Neuronal stem cell (in vitro differentiated cells): ENCODE measurements at regions not wholly inside any gene's neighbourhood (a gene's known extent, or its start where the extent isn't known, plus 50 kb on each side); places are given as distances from the start of the nearest gene placed in this dataset.

ENCODE experiments used
- DNase-seq: peaks from one replicate; pipeline ENCODE4 v3.0.0-alpha.2; 2013; ENCODE audit warnings: low spot score
- H2AFZ ChIP-seq: one replicate; pipeline ENCODE4 v1.6.1; 2013; ENCODE audit warnings: mild to moderate bottlenecking, low read length, inconsistent platforms
- H2AK5ac ChIP-seq: 2 replicates; pipeline ENCODE4 v1.6.1; 2013; ENCODE audit warnings: low read depth, mild to moderate bottlenecking, inconsistent platforms, low read length, moderate library complexity, mixed read lengths
- H2BK120ac ChIP-seq: 2 replicates; pipeline ENCODE4 v1.6.1; 2013; ENCODE audit warnings: low read depth, mild to moderate bottlenecking, inconsistent platforms, low read length, moderate library complexity, mixed read lengths
- H2BK12ac ChIP-seq: one replicate; pipeline ENCODE4 v1.6.1; 2013; ENCODE audit warnings: low read length, inconsistent platforms
- H2BK15ac ChIP-seq: 2 replicates; pipeline ENCODE4 v1.6.1; 2013; ENCODE audit warnings: mild to moderate bottlenecking, low read length, inconsistent platforms, mixed read lengths
- H2BK5ac ChIP-seq: one replicate; pipeline ENCODE4 v1.6.1; 2013; ENCODE audit warnings: inconsistent platforms, mild to moderate bottlenecking, low read length, moderate library complexity
- H3K14ac ChIP-seq: one replicate; pipeline ENCODE4 v1.6.1; 2013; ENCODE audit warnings: low read length, inconsistent platforms
- H3K18ac ChIP-seq: 2 replicates; pipeline ENCODE4 v1.6.1; 2013; ENCODE audit warnings: low read length, inconsistent platforms
- H3K23ac ChIP-seq: 2 replicates; pipeline ENCODE4 v1.6.1; 2013; ENCODE audit warnings: low read depth, mild to moderate bottlenecking, mixed read lengths, low read length, inconsistent platforms; ENCODE audit not compliant: poor library complexity
- H3K27ac ChIP-seq: replicated peaks from 3 replicates; pipeline ENCODE4 v1.5.1; 2013; ENCODE audit warnings: low read length, inconsistent platforms
- H3K27me3 ChIP-seq, 3 experiments: 2 replicates each; pipeline ENCODE4 v1.6.1; 2013; ENCODE audit warnings: low read length in 3 of 3, mild to moderate bottlenecking in 2 of 3, inconsistent platforms in 1 of 3, low read depth in 1 of 3, mixed read lengths in 1 of 3, moderate library complexity in 1 of 3; ENCODE audit not compliant: control insufficient read depth in 3 of 3, insufficient read depth in 3 of 3
- H3K36me3 ChIP-seq, 2 donors: replicated peaks in 1 of 2; 2 replicates each; pipeline ENCODE4 v1.6.1; 2013; ENCODE audit warnings: low read length in 2 of 2; ENCODE audit not compliant: control insufficient read depth in 2 of 2, insufficient read depth in 2 of 2
- H3K4ac ChIP-seq: 2 replicates; pipeline ENCODE4 v1.6.1; 2013; ENCODE audit warnings: inconsistent platforms, mild to moderate bottlenecking, low read length, moderate library complexity
- H3K4me1 ChIP-seq, 2 donors: 1 replicate in 1 of 2; 2 replicates in 1 of 2; pipeline ENCODE4 v1.6.1; 2013; ENCODE audit warnings: low read length in 2 of 2, low read depth in 1 of 2; ENCODE audit not compliant: control insufficient read depth in 2 of 2, insufficient read depth in 1 of 2
- H3K4me2 ChIP-seq: one replicate; pipeline ENCODE4 v1.6.1; 2013; ENCODE audit warnings: mild to moderate bottlenecking, low read length, inconsistent platforms; ENCODE audit not compliant: insufficient read depth, poor library complexity, severe bottlenecking
- H3K4me3 ChIP-seq, 2 donors: 2 replicates each; pipeline ENCODE4 v1.5.1; 2013; ENCODE audit warnings: low read length in 2 of 2, mild to moderate bottlenecking in 2 of 2, inconsistent platforms in 1 of 2, moderate library complexity in 1 of 2
- H3K79me1 ChIP-seq: one replicate; pipeline ENCODE4 v1.6.1; 2013; ENCODE audit warnings: low read depth, mild to moderate bottlenecking, inconsistent platforms, low read length, moderate library complexity
- H3K9ac ChIP-seq: one replicate; pipeline ENCODE4 v1.6.1; 2013; ENCODE audit warnings: mild to moderate bottlenecking, low read depth, low read length, inconsistent platforms; ENCODE audit not compliant: poor library complexity
- H3K9me3 ChIP-seq, 2 donors: replicated peaks in 1 of 2; 2 replicates each; pipeline versions ENCODE3 to v1.6.1; 2013; ENCODE audit warnings: low read length in 2 of 2, mild to moderate bottlenecking in 2 of 2, inconsistent platforms in 1 of 2, low read depth in 1 of 2, mixed read lengths in 1 of 2, moderate library complexity in 1 of 2; ENCODE audit not compliant: control insufficient read depth in 2 of 2, insufficient read depth in 1 of 2
- H4K8ac ChIP-seq: one replicate; pipeline ENCODE4 v1.6.1; 2013; ENCODE audit warnings: low read depth, mild to moderate bottlenecking, inconsistent platforms, low read length, moderate library complexity
- H4K91ac ChIP-seq: one replicate; pipeline ENCODE4 v1.6.1; 2013; ENCODE audit warnings: low read length, low read depth, mild to moderate bottlenecking, inconsistent platforms; ENCODE audit not compliant: poor library complexity
- WGBS, 2 donors: extraction: QIAGEN DNeasy Blood & Tissue Kit; methylation state at CpG; one replicate each; pipeline ENCODE4 v1.1.7; 2013; ENCODE audit warnings: missing lambda C conversion rate in 2 of 2, mixed read lengths in 1 of 2; ENCODE audit not compliant: insufficient read length in 2 of 2, insufficient replicate concordance in 1 of 2; ENCODE audit errors: extremely low coverage in 2 of 2; 5-methylcytosine and 5-hydroxymethylcytosine counted together

GRCh38 chr2:207463433-207463832 lies 66.3 kb upstream of the CREB1 start:
- Histone ChIP-seq H3K18ac (no peak overlapping the region), H3K4ac (no peak overlapping the region), H3K9me3 (no peaks in the 10 kb centered on the region), H2BK12ac (no peak overlapping the region), H3K14ac (no peak overlapping the region), H3K4me1 (no peaks in the 10 kb centered on the region), H2BK5ac (no peak overlapping the region), H3K23ac (no peak overlapping the region), H3K27me3 (no peaks in the 10 kb centered on the region), H3K4me3 (no peak overlapping the region), H3K27ac (no peak overlapping the region), H2AK5ac (no peak overlapping the region), H3K4me2 (no peak overlapping the region), H3K9ac (no peak overlapping the region), H2AFZ (no peak overlapping the region), H2BK120ac (no peak overlapping the region), H4K91ac (no peak overlapping the region), H3K36me3 (no peaks in the 10 kb centered on the region), H2BK15ac (no peak overlapping the region), H3K79me1 (no peaks in the 10 kb centered on the region), H4K8ac (no peak overlapping the region)
- no CpG with 5 or more reads among the region's 8 CpGs for WGBS, 2 donors
- DNase-seq, result no peak

- Histone ChIP-seq H2AFZ (no peak overlapping the region), H3K36me3 (no peaks in the 10 kb centered on the region), H2BK15ac (no peak overlapping the region), H3K9me3 (no peaks in the 10 kb centered on the region), H3K4me1 (no peaks in the 10 kb centered on the region), H3K18ac (no peak overlapping the region), H3K9ac (no peak overlapping the region), H3K4me3 (no peak overlapping the region), H4K8ac (no peak overlapping the region), H2AK5ac (no peak overlapping the region), H3K4ac (no peak overlapping the region), H3K27me3 (no peaks in the 10 kb centered on the region), H3K23ac (no peak overlapping the region), H3K27ac (no peak overlapping the region), H2BK5ac (no peak overlapping the region), H4K91ac (no peak overlapping the region), H3K4me2 (no peak overlapping the region), H2BK120ac (no peak overlapping the region), H2BK12ac (no peak overlapping the region), H3K79me1 (no peaks in the 10 kb centered on the region), H3K14ac (no peak overlapping the region)
- no peak for DNase-seq
- no CpG with 5 or more reads among the region's 10 CpGs for WGBS, 2 donors
Observed at GRCh38 chr2:207464007-207464406, 65.8 kb upstream of the CREB1 start.

GRCh38 chr2:207465894-207466293 lies 63.9 kb upstream of the CREB1 start:
- no peak for DNase-seq
- H2AK5ac ChIP-seq, result no peak overlapping the region
- no peak overlapping the region for H3K27ac ChIP-seq
- H2BK5ac ChIP-seq, result no peak overlapping the region
- H3K36me3 ChIP-seq, result no peaks in the 10 kb centered on the region
- H3K4ac ChIP-seq, result no peak overlapping the region
- H3K4me1 ChIP-seq, result no peaks in the 10 kb centered on the region
- no peak overlapping the region for H2BK120ac ChIP-seq
- no peak overlapping the region for H3K4me2 ChIP-seq
- H3K18ac ChIP-seq, result no peak overlapping the region
- WGBS, 2 donors, result no CpG with 5 or more reads among the region's 1 CpG
- H3K79me1 ChIP-seq, result no peaks in the 10 kb centered on the region
- no peak overlapping the region for H4K8ac ChIP-seq
- no peak overlapping the region for H4K91ac ChIP-seq
- no peak overlapping the region for H3K9ac ChIP-seq
- no peaks in the 10 kb centered on the region for H3K27me3 ChIP-seq
- no peak overlapping the region for H3K14ac ChIP-seq
- H2BK12ac ChIP-seq, result no peak overlapping the region
- H3K23ac ChIP-seq, result no peak overlapping the region
- H2AFZ ChIP-seq, result no peak overlapping the region
- H3K4me3 ChIP-seq, result no peak overlapping the region
- no peak overlapping the region for H2BK15ac ChIP-seq
- no peaks in the 10 kb centered on the region for H3K9me3 ChIP-seq

GRCh38 chr2:207467716-207468347 lies 61.9 kb upstream of the CREB1 start:
- Histone ChIP-seq H4K91ac (no peak overlapping the region), H3K9me3 (no peaks in the 10 kb centered on the region), H2AFZ (no peak overlapping the region), H3K23ac (no peak overlapping the region), H3K9ac (no peak overlapping the region), H3K4me2 (no peak overlapping the region), H3K4ac (no peak overlapping the region), H2BK120ac (no peak overlapping the region), H3K36me3 (no peaks in the 10 kb centered on the region), H3K14ac (no peak overlapping the region), H2BK12ac (no peak overlapping the region), H2BK5ac (no peak overlapping the region), H3K27me3 (no peaks in the 10 kb centered on the region), H3K4me1 (peaks cover under 1 to 7% of the 10 kb centered on the region in 2 donors), H2AK5ac (no peak overlapping the region), H2BK15ac (no peak overlapping the region), H4K8ac (no peak overlapping the region), H3K4me3 (no peak overlapping the region), H3K27ac (no peak overlapping the region), H3K79me1 (no peaks in the 10 kb centered on the region), H3K18ac (no peak overlapping the region)
- WGBS, 2 donors, result 100% methylated on average over 1 of the region's 6 CpGs; no CpG with 5 or more reads in 1 of the 2 donors
- no peak for DNase-seq
